Upper lobe of left lung (tissue), 6 donors: ENCODE measurements at regions not wholly inside any gene's neighbourhood (a gene's known extent, or its start where the extent isn't known, plus 50 kb on each side); places are given as distances from the start of the nearest gene placed in this dataset.
"Not testable (repeated sequence)": the region's sequence is repeated elsewhere in the genome, so short reads cannot be mapped to it uniquely, and the experiment has no call there.

ENCODE experiments used
- ATAC-seq, 2 donors: fragments of 200-7000 bp; cut with Tn5 transposase; one replicate each; pipeline ENCODE4 v1.9.1; 2022; ENCODE audit warnings: mild to moderate bottlenecking in 2 of 2, moderate library complexity in 2 of 2; ENCODE audit not compliant: low FRiP score in 2 of 2
- DNase-seq, 2 donors: peaks; one replicate each; pipeline ENCODE4 v3.0.0-alpha.2; 2019 to 2020
- H3K27ac ChIP-seq, 4 donors: fragments of 200-600 bp; sonication (generic); one replicate each; pipeline ENCODE4 v1.5.1; 2016 to 2019
- H3K27me3 ChIP-seq, 4 donors: fragments of 200-600 bp; sonication (generic); one replicate each; pipeline ENCODE4 v1.5.1; 2017 to 2019
- H3K36me3 ChIP-seq, 4 donors: fragments of 200-600 bp; sonication (generic); one replicate each; pipeline ENCODE4 v1.5.1; 2016 to 2019
- H3K4me1 ChIP-seq, 4 donors: fragments of 200-600 bp; sonication (generic); one replicate each; pipeline ENCODE4 v1.5.1; 2018 to 2019
- H3K4me3 ChIP-seq, 4 donors: fragments of 200-600 bp; sonication (generic); one replicate each; pipeline ENCODE4 v1.5.1; 2017 to 2019; ENCODE audit warnings: mild to moderate bottlenecking in 2 of 4, moderate library complexity in 1 of 4
- H3K9me3 ChIP-seq, 4 donors: fragments of 200-600 bp; sonication (generic); one replicate each; pipeline ENCODE4 v1.5.1; 2018 to 2019
- EP300 ChIP-seq, 4 donors: sonication (generic); formaldehyde crosslinking; IDR thresholded peaks; one replicate each; pipeline ENCODE4 v1.5.1; 2017; ENCODE audit warnings: antibody characterized with exemption in 4 of 4, control low read depth in 2 of 4
- POLR2A ChIP-seq, 4 donors: fragments of 450-650 bp; IDR thresholded peaks; one replicate each; pipeline ENCODE4 v1.5.1; 2016 to 2017; ENCODE audit warnings: antibody characterized with exemption in 4 of 4, mild to moderate bottlenecking in 2 of 4
- POLR2AphosphoS5 ChIP-seq, 2 donors: sonication (generic); formaldehyde crosslinking; IDR thresholded peaks; one replicate each; pipeline ENCODE4 v1.5.1; 2017; ENCODE audit warnings: antibody characterized with exemption in 2 of 2
- WGBS, 2 donors: methylation state at CpG; one replicate each; pipeline ENCODE4 v1.1.5; 2017 to 2018; 5-methylcytosine and 5-hydroxymethylcytosine counted together
- TF ChIP-seq, protein P1 (sequence below), 6 experiments: fragments of 450-650 bp in 4 of 6; fragments of 200-600 bp in 2 of 6; sonication (generic) in 2 of 6; IDR thresholded peaks; one replicate each; pipeline ENCODE4 v1.5.1; 2016 to 2019; ENCODE audit warnings: antibody characterized with exemption in 6 of 6
- donor health status: DM: no; HTN: no; CAD: no; lungs with moderate emphysema.
- donor health status: DM: no; HTN: yes; CAD: no; lungs with severe emphysema.

DNA sequence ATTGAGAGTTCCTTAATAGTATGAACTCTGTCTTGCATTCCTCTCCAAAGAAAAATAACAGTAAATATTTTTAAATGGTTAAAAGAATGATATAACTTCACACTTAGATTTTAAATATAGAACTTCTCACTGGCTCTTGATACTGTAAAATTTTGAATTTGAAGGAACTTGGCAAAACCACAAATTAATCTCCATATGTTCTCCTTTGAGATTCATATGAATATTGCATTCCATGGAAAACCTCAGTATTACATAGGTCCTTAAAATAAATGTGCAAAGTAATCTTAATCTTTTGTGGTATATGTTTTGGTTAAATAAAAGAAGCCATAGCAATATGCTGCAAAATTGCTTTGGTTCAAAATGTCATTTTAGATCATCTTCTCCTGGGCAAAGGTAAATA is 1137.6 kb upstream of the LRRTM3 start:
- Histone ChIP-seq H3K4me1 (no peaks in the 10 kb centered on the region), H3K4me3 (no peak overlapping the region), H3K27ac (no peak overlapping the region), H3K27me3 (no peaks in the 10 kb centered on the region), H3K36me3 (no peaks in the 10 kb centered on the region), H3K9me3 (no peaks in the 10 kb centered on the region)
- ATAC-seq = no peak
- DNase-seq = no peak
- TF ChIP-seq, protein P1, sequence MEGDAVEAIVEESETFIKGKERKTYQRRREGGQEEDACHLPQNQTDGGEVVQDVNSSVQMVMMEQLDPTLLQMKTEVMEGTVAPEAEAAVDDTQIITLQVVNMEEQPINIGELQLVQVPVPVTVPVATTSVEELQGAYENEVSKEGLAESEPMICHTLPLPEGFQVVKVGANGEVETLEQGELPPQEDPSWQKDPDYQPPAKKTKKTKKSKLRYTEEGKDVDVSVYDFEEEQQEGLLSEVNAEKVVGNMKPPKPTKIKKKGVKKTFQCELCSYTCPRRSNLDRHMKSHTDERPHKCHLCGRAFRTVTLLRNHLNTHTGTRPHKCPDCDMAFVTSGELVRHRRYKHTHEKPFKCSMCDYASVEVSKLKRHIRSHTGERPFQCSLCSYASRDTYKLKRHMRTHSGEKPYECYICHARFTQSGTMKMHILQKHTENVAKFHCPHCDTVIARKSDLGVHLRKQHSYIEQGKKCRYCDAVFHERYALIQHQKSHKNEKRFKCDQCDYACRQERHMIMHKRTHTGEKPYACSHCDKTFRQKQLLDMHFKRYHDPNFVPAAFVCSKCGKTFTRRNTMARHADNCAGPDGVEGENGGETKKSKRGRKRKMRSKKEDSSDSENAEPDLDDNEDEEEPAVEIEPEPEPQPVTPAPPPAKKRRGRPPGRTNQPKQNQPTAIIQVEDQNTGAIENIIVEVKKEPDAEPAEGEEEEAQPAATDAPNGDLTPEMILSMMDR (IDR thresholded peaks at IDR 0.05) = no peak
- TF ChIP-seq EP300 (IDR thresholded peaks at IDR 0.05) (no peak), POLR2A (IDR thresholded peaks at IDR 0.05) (no peak), POLR2AphosphoS5 (IDR thresholded peaks at IDR 0.05) (no peak)

DNA sequence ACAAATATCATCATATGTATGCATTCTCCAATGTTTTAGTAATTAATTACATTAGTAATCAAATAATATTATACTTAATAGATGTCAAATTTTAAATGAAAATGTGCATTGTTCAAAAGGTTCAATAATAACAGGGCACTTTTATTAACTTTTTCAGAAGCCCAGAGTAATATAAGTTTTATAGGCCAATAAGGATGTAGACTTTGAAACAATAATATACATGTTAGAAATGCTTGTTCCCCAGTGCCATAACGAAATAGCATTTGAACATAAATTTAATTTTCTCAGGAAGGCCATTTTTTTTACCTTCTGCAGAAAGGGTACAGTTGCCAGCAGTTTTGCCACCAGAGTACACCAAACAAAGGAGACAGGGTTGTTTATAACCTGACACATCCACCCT is 1133.9 kb upstream of the LRRTM3 start:
- Histone ChIP-seq H3K27me3 (no peaks in the 10 kb centered on the region), H3K4me3 (no peak overlapping the region), H3K36me3 (no peaks in the 10 kb centered on the region), H3K4me1 (peaks cover 0 to 7% (median 0%) of the 10 kb centered on the region in 4 donors), H3K9me3 (no peaks in the 10 kb centered on the region), H3K27ac (no peak overlapping the region)
- no peak for DNase-seq
- WGBS, 2 donors = 76 to 81% methylated on average over 1 of the region's 1 CpG
- TF ChIP-seq POLR2AphosphoS5 (IDR thresholded peaks at IDR 0.05) (no peak), POLR2A (IDR thresholded peaks at IDR 0.05) (no peak), EP300 (IDR thresholded peaks at IDR 0.05) (no peak)
- TF ChIP-seq, protein P1 (IDR thresholded peaks at IDR 0.05) = no peak
- ATAC-seq = no peak

DNA sequence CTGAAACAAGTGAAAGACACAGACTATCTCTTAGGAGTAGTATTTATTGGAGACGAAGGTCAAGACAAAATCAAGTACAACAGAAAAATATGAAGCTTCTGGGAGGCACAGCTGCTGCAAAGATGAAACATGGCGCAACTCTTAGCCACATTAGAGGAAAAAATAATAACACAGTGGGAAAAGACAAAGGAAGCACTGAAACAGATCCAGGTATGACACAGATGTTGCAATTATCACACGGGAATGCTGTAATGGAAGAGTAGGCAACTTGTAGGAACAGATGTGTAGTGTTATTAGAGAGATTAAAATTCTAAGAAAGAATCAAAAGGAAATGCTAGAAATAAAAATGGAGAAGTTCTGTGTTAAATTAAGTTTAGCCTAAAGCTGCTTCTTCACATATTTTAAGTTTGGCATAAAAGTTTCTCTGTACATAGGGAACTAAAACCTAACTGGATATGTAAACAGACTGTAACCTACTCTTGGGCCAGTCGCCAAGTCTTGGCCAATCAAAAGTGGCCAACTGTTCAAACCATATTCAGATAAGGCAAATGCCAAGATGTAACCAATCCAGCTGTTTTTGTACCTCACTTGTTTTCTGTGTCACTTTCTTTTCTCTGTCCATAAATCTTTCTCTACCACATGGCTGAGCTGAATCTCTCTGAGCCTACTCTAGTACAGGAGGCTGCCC is 1132.0 kb upstream of the LRRTM3 start:
- ATAC-seq = no peak
- 69% methylated on average over 4 of the region's 4 CpGs for WGBS, 2 donors
- H3K4me3 ChIP-seq = no peak overlapping the region
- H3K9me3 ChIP-seq = no peaks in the 10 kb centered on the region
- no peaks in the 10 kb centered on the region for H3K36me3 ChIP-seq
- TF ChIP-seq EP300 (IDR thresholded peaks at IDR 0.05) = no peak
- TF ChIP-seq POLR2AphosphoS5 (IDR thresholded peaks at IDR 0.05) = no peak
- TF ChIP-seq, protein P1 (IDR thresholded peaks at IDR 0.05) = no peak
- TF ChIP-seq POLR2A (IDR thresholded peaks at IDR 0.05) = no peak
- DNase-seq = peak in 1 of 2 donors; percentile 59
- no peaks in the 10 kb centered on the region for H3K27me3 ChIP-seq
- H3K27ac ChIP-seq = no peak overlapping the region
- H3K4me1 ChIP-seq = peaks cover 0 to 7% (median 0%) of the 10 kb centered on the region in 4 donors

DNA sequence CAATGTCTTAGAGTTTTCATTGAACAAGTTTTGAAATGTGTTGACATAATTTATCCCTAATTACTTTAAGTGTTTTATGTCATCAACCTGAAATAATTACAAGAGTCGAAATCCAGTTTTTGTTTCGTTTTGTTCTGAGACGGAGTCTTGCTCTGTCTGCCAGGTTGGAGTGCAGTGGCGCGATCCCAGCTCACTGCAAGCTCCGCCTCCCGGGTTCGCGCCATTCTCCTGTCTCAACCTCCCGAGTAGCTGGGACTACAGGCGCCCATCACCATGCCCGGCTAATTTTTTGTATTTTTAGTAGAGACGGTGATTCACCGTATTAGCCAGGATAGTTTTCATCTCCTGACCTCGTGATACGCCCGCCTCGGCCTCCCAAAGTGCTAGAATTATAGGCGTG is 1131.0 kb upstream of the LRRTM3 start:
- not testable (repeated sequence) for ATAC-seq, H3K4me1 ChIP-seq, H3K4me3 ChIP-seq, H3K27ac ChIP-seq, H3K9me3 ChIP-seq, H3K27me3 ChIP-seq, H3K36me3 ChIP-seq
- peak in 1 of 2 donors; percentile 9 for DNase-seq
- WGBS, 2 donors = 90 to 91% methylated on average over 19 of the region's 19 CpGs

DNA sequence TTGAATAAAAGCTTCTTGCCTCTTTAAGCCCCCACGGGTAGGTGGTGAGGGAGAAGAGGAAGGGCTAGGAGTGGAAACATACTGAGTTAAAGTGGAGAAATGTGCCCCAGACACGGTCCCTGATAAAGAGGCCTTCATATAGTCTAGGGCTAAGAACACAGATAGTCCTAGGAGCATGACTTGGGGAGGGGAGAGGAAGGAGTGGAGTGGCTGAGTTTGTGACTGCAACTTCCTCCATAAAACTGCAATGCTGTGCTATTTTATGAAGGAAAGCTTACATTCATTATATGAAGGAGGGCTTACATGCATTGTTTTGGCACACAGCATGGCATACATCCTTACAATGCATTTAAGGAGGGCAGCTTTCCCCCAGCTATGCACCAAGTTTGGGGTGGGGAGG is 1129.4 kb upstream of the LRRTM3 start:
- Histone ChIP-seq H3K27ac (no peak overlapping the region), H3K36me3 (no peaks in the 10 kb centered on the region), H3K4me3 (no peak overlapping the region), H3K9me3 (no peaks in the 10 kb centered on the region), H3K27me3 (no peaks in the 10 kb centered on the region), H3K4me1 (peaks cover 0 to 7% (median 0%) of the 10 kb centered on the region in 4 donors)
- 51 to 57% methylated on average over 2 of the region's 2 CpGs for WGBS, 2 donors
- no peak for DNase-seq
- TF ChIP-seq POLR2A (IDR thresholded peaks at IDR 0.05) = no peak
- TF ChIP-seq EP300 (IDR thresholded peaks at IDR 0.05) = no peak
- no peak for TF ChIP-seq POLR2AphosphoS5 (IDR thresholded peaks at IDR 0.05)
- TF ChIP-seq, protein P1 (IDR thresholded peaks at IDR 0.05) = no peak
- ATAC-seq = no peak
